C4-2B (cell line): ENCODE measurements at regions not wholly inside any gene's neighbourhood (a gene's known extent, or its start where the extent isn't known, plus 50 kb on each side); places are given as distances from the start of the nearest gene placed in this dataset.

Source experiments
- ZFX ChIP-seq: fragments of 450-650 bp; IDR thresholded peaks from 2 replicates; pipeline ENCODE4 v1.6.1; 2017
- TF ChIP-seq, protein P1 (sequence below): fragments of 450-650 bp; conservative IDR thresholded peaks from 2 replicates; pipeline ENCODE4 v1.5.1; 2017; ENCODE audit warnings: mild to moderate bottlenecking

DNA sequence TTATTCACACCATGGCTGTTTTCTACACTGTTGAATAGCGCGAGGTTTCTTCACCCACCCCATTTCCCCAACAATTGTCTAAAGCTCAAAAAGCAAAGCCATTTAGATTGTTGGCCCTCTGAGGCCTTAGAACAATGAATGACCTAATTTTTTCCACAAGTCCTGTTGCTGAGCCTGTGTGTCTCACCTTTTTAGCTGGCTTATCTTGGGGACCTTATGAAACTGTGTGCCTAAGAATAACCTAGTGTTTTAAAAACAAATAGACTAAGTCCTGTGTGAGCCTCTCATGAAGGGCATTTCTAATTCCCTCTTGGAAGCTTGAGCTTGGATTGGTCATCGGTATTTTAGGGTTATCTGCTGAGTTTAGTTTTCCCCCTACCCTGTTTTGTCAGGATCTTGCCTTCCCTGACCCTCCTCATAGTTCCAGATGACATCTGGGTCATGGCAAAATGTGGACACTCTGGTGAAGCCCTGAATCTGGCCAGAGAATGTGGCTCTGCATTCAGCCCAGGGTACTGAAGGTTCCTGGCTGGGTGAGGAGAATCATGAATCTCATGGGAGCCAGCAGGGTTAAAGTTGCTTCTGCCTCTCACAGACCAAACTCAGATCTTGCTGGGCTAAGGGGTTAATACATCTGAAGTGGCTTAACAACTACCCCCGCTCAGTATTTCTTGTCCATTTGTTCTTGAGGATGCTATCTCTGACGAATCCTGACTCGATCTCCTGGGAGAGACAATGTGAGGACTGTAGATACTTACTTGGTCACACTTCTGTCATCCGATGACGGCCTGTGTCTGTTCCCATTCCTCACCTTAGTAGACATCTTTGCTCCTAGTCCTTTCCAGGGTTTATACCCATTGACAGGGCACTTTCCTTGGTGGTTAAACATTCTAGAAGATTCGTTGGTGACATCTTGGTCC is 104.2 kb upstream of the MAP4K3 start:
- TF ChIP-seq, protein P1, sequence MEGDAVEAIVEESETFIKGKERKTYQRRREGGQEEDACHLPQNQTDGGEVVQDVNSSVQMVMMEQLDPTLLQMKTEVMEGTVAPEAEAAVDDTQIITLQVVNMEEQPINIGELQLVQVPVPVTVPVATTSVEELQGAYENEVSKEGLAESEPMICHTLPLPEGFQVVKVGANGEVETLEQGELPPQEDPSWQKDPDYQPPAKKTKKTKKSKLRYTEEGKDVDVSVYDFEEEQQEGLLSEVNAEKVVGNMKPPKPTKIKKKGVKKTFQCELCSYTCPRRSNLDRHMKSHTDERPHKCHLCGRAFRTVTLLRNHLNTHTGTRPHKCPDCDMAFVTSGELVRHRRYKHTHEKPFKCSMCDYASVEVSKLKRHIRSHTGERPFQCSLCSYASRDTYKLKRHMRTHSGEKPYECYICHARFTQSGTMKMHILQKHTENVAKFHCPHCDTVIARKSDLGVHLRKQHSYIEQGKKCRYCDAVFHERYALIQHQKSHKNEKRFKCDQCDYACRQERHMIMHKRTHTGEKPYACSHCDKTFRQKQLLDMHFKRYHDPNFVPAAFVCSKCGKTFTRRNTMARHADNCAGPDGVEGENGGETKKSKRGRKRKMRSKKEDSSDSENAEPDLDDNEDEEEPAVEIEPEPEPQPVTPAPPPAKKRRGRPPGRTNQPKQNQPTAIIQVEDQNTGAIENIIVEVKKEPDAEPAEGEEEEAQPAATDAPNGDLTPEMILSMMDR, result no peak
- no peak for TF ChIP-seq ZFX
